Thyroid gland (tissue), 4 donors: ENCODE measurements at regions not wholly inside any gene's neighbourhood (a gene's known extent, or its start where the extent isn't known, plus 50 kb on each side); places are given as distances from the start of the nearest gene placed in this dataset.

Experiments
- POLR2A ChIP-seq, 2 donors: fragments of 450-650 bp; IDR thresholded peaks; one replicate each; pipeline ENCODE4 v1.6.1; 2017; ENCODE audit warnings: antibody characterized with exemption in 2 of 2, mild to moderate bottlenecking in 2 of 2, moderate library complexity in 1 of 2
- TF ChIP-seq, protein P1 (sequence below), 6 experiments: fragments of 200-600 bp in 3 of 6; fragments of 450-650 bp in 3 of 6; sonication (generic) in 3 of 6; IDR thresholded peaks; one replicate each; pipeline ENCODE4 v1.5.1; 2016 to 2019; ENCODE audit warnings: antibody characterized with exemption in 6 of 6, mild to moderate bottlenecking in 2 of 6, inconsistent platforms in 1 of 6, moderate library complexity in 1 of 6

DNA sequence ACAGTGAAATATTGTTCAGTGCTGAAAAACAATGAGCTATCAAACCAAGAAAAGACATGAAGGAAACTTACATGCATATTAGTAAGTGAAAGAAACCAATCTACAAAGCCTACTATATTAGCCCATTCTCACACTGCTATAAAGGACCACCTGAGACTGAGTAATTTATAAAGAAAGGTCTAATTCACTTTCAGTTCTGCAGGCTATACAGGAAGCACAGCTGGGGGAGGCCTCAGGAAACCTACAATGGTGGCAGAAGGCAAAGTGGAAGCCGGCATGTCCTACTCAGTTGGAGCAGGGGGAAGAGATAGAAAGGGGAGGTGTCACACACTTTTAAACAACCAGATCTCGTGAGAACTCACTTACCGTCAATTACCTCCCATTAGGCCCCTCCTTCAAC is 232.1 kb downstream of the TMX3 start:
- TF ChIP-seq, protein P1, sequence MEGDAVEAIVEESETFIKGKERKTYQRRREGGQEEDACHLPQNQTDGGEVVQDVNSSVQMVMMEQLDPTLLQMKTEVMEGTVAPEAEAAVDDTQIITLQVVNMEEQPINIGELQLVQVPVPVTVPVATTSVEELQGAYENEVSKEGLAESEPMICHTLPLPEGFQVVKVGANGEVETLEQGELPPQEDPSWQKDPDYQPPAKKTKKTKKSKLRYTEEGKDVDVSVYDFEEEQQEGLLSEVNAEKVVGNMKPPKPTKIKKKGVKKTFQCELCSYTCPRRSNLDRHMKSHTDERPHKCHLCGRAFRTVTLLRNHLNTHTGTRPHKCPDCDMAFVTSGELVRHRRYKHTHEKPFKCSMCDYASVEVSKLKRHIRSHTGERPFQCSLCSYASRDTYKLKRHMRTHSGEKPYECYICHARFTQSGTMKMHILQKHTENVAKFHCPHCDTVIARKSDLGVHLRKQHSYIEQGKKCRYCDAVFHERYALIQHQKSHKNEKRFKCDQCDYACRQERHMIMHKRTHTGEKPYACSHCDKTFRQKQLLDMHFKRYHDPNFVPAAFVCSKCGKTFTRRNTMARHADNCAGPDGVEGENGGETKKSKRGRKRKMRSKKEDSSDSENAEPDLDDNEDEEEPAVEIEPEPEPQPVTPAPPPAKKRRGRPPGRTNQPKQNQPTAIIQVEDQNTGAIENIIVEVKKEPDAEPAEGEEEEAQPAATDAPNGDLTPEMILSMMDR (IDR thresholded peaks at IDR 0.05): no peak
- no peak for TF ChIP-seq POLR2A (IDR thresholded peaks at IDR 0.05)
